ENCODE measurements at regions not wholly inside any gene's neighbourhood (a gene's known extent, or its start where the extent isn't known, plus 50 kb on each side); places are given as distances from the start of the nearest gene placed in this dataset.

DNA sequence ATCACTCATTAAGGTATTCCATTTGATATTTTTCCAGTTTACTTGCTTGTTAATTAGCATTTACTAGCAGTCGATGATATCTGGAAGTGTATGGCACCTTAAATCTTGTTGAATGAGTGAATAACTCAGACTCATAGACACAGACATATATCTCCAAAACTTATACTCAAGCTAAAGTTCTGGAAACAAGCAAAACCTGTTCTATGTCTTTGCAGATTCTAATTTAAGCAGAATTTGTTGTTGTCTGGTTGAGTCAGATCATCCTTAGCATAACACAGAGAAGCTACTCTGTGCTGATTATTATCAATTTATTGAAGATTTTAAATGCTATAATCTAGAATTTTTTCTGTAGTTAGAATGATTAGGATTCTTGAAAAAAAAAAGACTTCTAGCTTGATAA lies 296.2 kb downstream of the MDFIC start:
- TF ChIP-seq POLR2A (IDR thresholded peaks at IDR 0.05) (no peak), CTCF (IDR thresholded peaks at IDR 0.05) (no peak), POLR2AphosphoS5 (IDR thresholded peaks at IDR 0.05) (no peak)

Data from suprapubic skin (tissue), 4 donors.